IMR-90 (cell line): ENCODE measurements at regions not wholly inside any gene's neighbourhood (a gene's known extent, or its start where the extent isn't known, plus 50 kb on each side); places are given as distances from the start of the nearest gene placed in this dataset.

ENCODE experiments used
- ATAC-seq: fragments of 200-7000 bp; cut with Tn5 transposase; 2 replicates; pipeline ENCODE4 v1.9.1; 2020; ENCODE audit warnings: low read depth, mild to moderate bottlenecking, moderate library complexity
- BruUV-seq: library from RNA; stranded (reverse); fragments of 400-500 nt; replicated peaks from 2 replicates; lab custom pipeline; 2021; lab: Mats Ljungman, UMichigan
- CTCF ChIA-PET: fragments of 300-600 bp; formaldehyde crosslinking; extraction: SDS; loops from one replicate; lab custom pipeline; 2021; ENCODE audit warnings: antibody characterized with exemption; lab: Yijun Ruan, JAX
- POLR2A ChIA-PET: fragments of 300-600 bp; sonication (Branson Sonifier 250); formaldehyde crosslinking; loops from one replicate; lab custom pipeline; 2022; ENCODE audit warnings: antibody characterized with exemption; ENCODE audit not compliant: unreplicated experiment; lab: Charles Lee
- DNase-seq: peaks from one replicate; pipeline ENCODE4 v3.0.0; 2013
- H2AFZ ChIP-seq: replicated peaks from 2 replicates; pipeline ENCODE3; 2013; ENCODE audit warnings: low read length, mild to moderate bottlenecking; ENCODE audit not compliant: poor library complexity
- H2AK5ac ChIP-seq: 2 replicates; pipeline ENCODE4 v1.6.1; 2013; ENCODE audit warnings: low read depth, low read length, inconsistent platforms
- H2AK9ac ChIP-seq: replicated peaks from 2 replicates; pipeline ENCODE3; 2013; ENCODE audit warnings: mild to moderate bottlenecking, low read depth, low read length, moderate library complexity; ENCODE audit not compliant: poor library complexity
- H2BK120ac ChIP-seq: 2 replicates; pipeline ENCODE4 v1.6.1; 2013; ENCODE audit warnings: low read depth, low read length, inconsistent platforms
- H2BK15ac ChIP-seq: 3 replicates; pipeline ENCODE4 v1.6.1; 2013; ENCODE audit warnings: low read depth, low read length, inconsistent platforms
- H2BK20ac ChIP-seq: 2 replicates; pipeline ENCODE4 v1.6.1; 2013; ENCODE audit warnings: low read depth, mild to moderate bottlenecking, inconsistent platforms, low read length, moderate library complexity
- H2BK5ac ChIP-seq: 2 replicates; pipeline ENCODE4 v1.6.1; 2013; ENCODE audit warnings: mild to moderate bottlenecking, low read depth, low read length, inconsistent platforms; ENCODE audit not compliant: poor library complexity, severe bottlenecking
- H3K14ac ChIP-seq: replicated peaks from 2 replicates; pipeline ENCODE4 v1.6.1; 2013; ENCODE audit warnings: low read depth, low read length, inconsistent platforms
- H3K18ac ChIP-seq: 2 replicates; pipeline ENCODE4 v1.6.1; 2013; ENCODE audit warnings: low read depth, low read length, control low read depth
- H3K23ac ChIP-seq: 2 replicates; pipeline ENCODE4 v1.6.1; 2013; ENCODE audit warnings: low read depth, low read length, inconsistent platforms
- H3K27ac ChIP-seq: 2 replicates; pipeline ENCODE4 v1.5.1; 2013; ENCODE audit warnings: mild to moderate bottlenecking, control low read depth, low read length; ENCODE audit not compliant: insufficient read depth
- H3K27me3 ChIP-seq: 2 replicates; pipeline ENCODE4 v1.6.1; 2013; ENCODE audit warnings: low read length; ENCODE audit not compliant: control insufficient read depth, insufficient read depth
- H3K36me3 ChIP-seq: 2 replicates; pipeline ENCODE4 v1.6.1; 2013; ENCODE audit warnings: low read length, mixed read lengths; ENCODE audit not compliant: control insufficient read depth, insufficient read depth
- H3K4ac ChIP-seq: 2 replicates; pipeline ENCODE4 v1.6.1; 2013; ENCODE audit warnings: low read depth, low read length, inconsistent platforms
- H3K4me1 ChIP-seq: 2 replicates; pipeline ENCODE4 v1.6.1; 2013; ENCODE audit warnings: low read length, mixed read lengths; ENCODE audit not compliant: control insufficient read depth, insufficient read depth
- H3K4me2 ChIP-seq: 2 replicates; pipeline ENCODE4 v1.6.1; 2013; ENCODE audit warnings: low read depth, mild to moderate bottlenecking, control low read depth, low read length, moderate library complexity
- H3K4me3 ChIP-seq: 2 replicates; pipeline ENCODE4 v1.5.1; 2013; ENCODE audit warnings: low read depth, mild to moderate bottlenecking, control low read depth, low read length, moderate library complexity; ENCODE audit not compliant: insufficient read depth
- H3K56ac ChIP-seq: 2 replicates; pipeline ENCODE4 v1.6.1; 2013; ENCODE audit warnings: low read length, inconsistent platforms; ENCODE audit not compliant: insufficient read depth; ENCODE audit errors: extremely low read depth
- H3K79me1 ChIP-seq, 2 experiments: 2 replicates each; pipeline ENCODE4 v1.6.1; 2013; ENCODE audit warnings: low read length in 2 of 2, inconsistent platforms in 1 of 2, low read depth in 1 of 2
- H3K9ac ChIP-seq: 2 replicates; pipeline ENCODE4 v1.6.1; 2013; ENCODE audit warnings: low read depth, low read length, control low read depth
- H3K9me1 ChIP-seq: 2 replicates; pipeline ENCODE4 v1.6.1; 2013; ENCODE audit warnings: low read length, inconsistent platforms; ENCODE audit not compliant: insufficient read depth
- H3K9me3 ChIP-seq: 2 replicates; pipeline ENCODE4 v1.6.1; 2013; ENCODE audit warnings: low read length; ENCODE audit not compliant: control insufficient read depth, insufficient read depth
- H4K20me1 ChIP-seq: 2 replicates; pipeline ENCODE4 v1.6.1; 2013; ENCODE audit warnings: low read length, inconsistent platforms; ENCODE audit not compliant: insufficient read depth
- H4K5ac ChIP-seq: 2 replicates; pipeline ENCODE4 v1.6.1; 2013; ENCODE audit warnings: mild to moderate bottlenecking, low read depth, low read length, control low read depth
- H4K8ac ChIP-seq, 2 experiments: 2 replicates each; pipeline ENCODE4 v1.6.1; 2013; ENCODE audit warnings: low read depth in 2 of 2, low read length in 2 of 2, control low read depth in 1 of 2, inconsistent platforms in 1 of 2
- H4K91ac ChIP-seq: 2 replicates; pipeline ENCODE4 v1.6.1; 2013; ENCODE audit warnings: low read depth, low read length, inconsistent platforms; ENCODE audit not compliant: insufficient read depth
- CEBPB ChIP-seq: IDR thresholded peaks from 2 replicates; pipeline ENCODE4 v1.6.1; 2012; ENCODE audit warnings: low read depth, low read length, improper control_type of control experiment
- CHD1 ChIP-seq: IDR thresholded peaks from 2 replicates; pipeline ENCODE4 v1.6.1; 2012; ENCODE audit warnings: low read depth, low read length, improper control_type of control experiment
- CTCF ChIP-seq: conservative IDR thresholded peaks from 2 replicates; pipeline ENCODE4 v1.5.1; 2012; ENCODE audit warnings: mild to moderate bottlenecking, low read depth, low read length, improper control_type of control experiment
- ELK1 ChIP-seq: fragments of 150-350 bp; IDR thresholded peaks from 2 replicates; pipeline ENCODE4 v1.6.1; 2016; ENCODE audit warnings: low read depth, mild to moderate bottlenecking, low read length, moderate library complexity, borderline replicate concordance
- MAZ ChIP-seq: IDR thresholded peaks from 2 replicates; pipeline ENCODE4 v1.6.1; 2012; ENCODE audit warnings: low read depth, mild to moderate bottlenecking, low read length, improper control_type of control experiment, moderate library complexity, borderline replicate concordance
- MXI1 ChIP-seq: IDR thresholded peaks from 2 replicates; pipeline ENCODE4 v1.6.1; 2012; ENCODE audit warnings: low read depth, mild to moderate bottlenecking, low read length, moderate library complexity, borderline replicate concordance
- NFE2L2 ChIP-seq: fragments of 150-350 bp; IDR thresholded peaks from 2 replicates; pipeline ENCODE4 v1.6.1; 2016; ENCODE audit warnings: low read depth, mild to moderate bottlenecking, low read length
- RAD21 ChIP-seq: IDR thresholded peaks from 2 replicates; pipeline ENCODE4 v1.6.1; 2012; ENCODE audit warnings: low read length, improper control_type of control experiment
- RCOR1 ChIP-seq: IDR thresholded peaks from 2 replicates; pipeline ENCODE4 v1.6.1; 2012; ENCODE audit warnings: mild to moderate bottlenecking, low read length, improper control_type of control experiment; ENCODE audit not compliant: insufficient replicate concordance
- RFX5 ChIP-seq: IDR thresholded peaks from 2 replicates; pipeline ENCODE4 v1.8.0; 2012; ENCODE audit warnings: low read depth, mild to moderate bottlenecking, low read length, moderate library complexity
- SMC3 ChIP-seq: fragments of 150-350 bp; IDR thresholded peaks from 2 replicates; pipeline ENCODE4 v1.6.1; 2016; ENCODE audit warnings: low read depth, mild to moderate bottlenecking, antibody characterized with exemption, low read length, moderate library complexity
- WGBS, 2 experiments: methylation state at CpG; one replicate each; pipeline versions ENCODE4 v1.1.5 to v1.1.7; 2013; ENCODE audit warnings: missing lambda C conversion rate in 2 of 2; ENCODE audit not compliant: insufficient read length in 1 of 2; ENCODE audit errors: extremely low coverage in 2 of 2; 5-methylcytosine and 5-hydroxymethylcytosine counted together
- dilution Hi-C: fragments of 300-500 bp; cut with HindIII; formaldehyde crosslinking; loops from one replicate; pipeline ENCODE4 v1.14.3; 2018; ENCODE audit warnings: low sequenced_read_pairs; ENCODE audit not compliant: unreplicated experiment
- in situ Hi-C: fragments of 300-500 bp; cut with MboI; formaldehyde crosslinking; loops from 3 replicates; pipeline ENCODE4 v1.14.3; 2019; ENCODE audit warnings: low sequenced_read_pairs, inconsistent platforms, mixed read lengths
- intact Hi-C: fragments of 100-400 bp; cut with micrococcal nuclease; formaldehyde crosslinking; loops from 2 replicates; pipeline ENCODE4 v1.10.0; 2022

- Histone ChIP-seq H4K20me1 (no peaks in the 10 kb centered on the region), H3K23ac (no peak overlapping the region), H3K27ac (no peak overlapping the region), H4K91ac (no peak overlapping the region), H3K18ac (no peak overlapping the region), H2BK15ac (no peak overlapping the region), H3K36me3 (no peaks in the 10 kb centered on the region), H3K56ac (no peak overlapping the region), H2BK5ac (no peak overlapping the region), H3K9me1 (no peaks in the 10 kb centered on the region), H3K27me3 (peaks cover 7% of the 10 kb centered on the region), H4K8ac (no peak overlapping the region), H3K4me1 (no peaks in the 10 kb centered on the region), H3K9me3 (no peaks in the 10 kb centered on the region), H3K4me2 (no peak overlapping the region), H3K4ac (no peak overlapping the region), H3K79me1 (no peaks in the 10 kb centered on the region), H2BK20ac (no peak overlapping the region), H2AFZ (no peak overlapping the region), H2AK9ac (no peak overlapping the region), H2BK120ac (no peak overlapping the region), H3K9ac (no peak overlapping the region), H3K4me3 (no peak overlapping the region), H3K14ac (no peak overlapping the region), H2AK5ac (no peak overlapping the region), H4K5ac (no peak overlapping the region)
- in situ Hi-C loops (no loop called here), intact Hi-C loops (no loop called here), dilution Hi-C loops (no loop called here)
- POLR2A ChIA-PET = no interaction called here
- DNase-seq = no peak
- CTCF ChIA-PET = no interaction called here
- BruUV-seq = no TSS peak
- WGBS, 2 experiments = no CpG with 5 or more reads among the region's 2 CpGs
- ATAC-seq = no peak
- TF ChIP-seq CEBPB (no peak), ELK1 (no peak), SMC3 (no peak), RCOR1 (no peak), MAZ (no peak), RAD21 (no peak), RFX5 (no peak), NFE2L2 (no peak), CTCF (no peak), CHD1 (no peak), MXI1 (no peak)
Observed at GRCh38 chr13:42394711-42395085, 122.7 kb downstream of the AKAP11 start.
